ENCODE measurements at regions not wholly inside any gene's neighbourhood (a gene's known extent, or its start where the extent isn't known, plus 50 kb on each side); places are given as distances from the start of the nearest gene placed in this dataset.

- CTCF ChIA-PET: no interaction called here
- H3K9me3 ChIP-seq (ENCODE audit: control insufficient read depth, insufficient read depth, low read depth, low read length): no peaks in the 10 kb centered on the region
- H3K36me3 ChIP-seq (ENCODE audit: control insufficient read depth in 2 of 2, insufficient read depth in 1 of 2, low read length in 2 of 2): no peaks in the 10 kb centered on the region
- H3K4me1 ChIP-seq (ENCODE audit: control insufficient read depth, insufficient read depth, low read length): no peaks in the 10 kb centered on the region
- H3K4me3 ChIP-seq (ENCODE audit: low read depth, low read length): no peak overlapping the region
- POLR2A ChIA-PET: no interaction called here
- TF ChIP-seq PRDM6 (tag by site-specific recombination; IDR thresholded peaks at IDR 0.05): no peak
- no peak for TF ChIP-seq ZNF155 (tag by site-specific recombination; IDR thresholded peaks at IDR 0.05)
- TF ChIP-seq SALL2 (tag by site-specific recombination; IDR thresholded peaks at IDR 0.05; ENCODE audit: borderline replicate concordance): no peak
- no peak overlapping the region for H3K27ac ChIP-seq (ENCODE audit: extremely low read depth, low read depth, low read length)
Observed at GRCh38 chr2:22037274-22037673, 913.5 kb downstream of the TDRD15 start.

GRCh38 chr2:22043784-22044183 is 920.0 kb downstream of the TDRD15 start:
- POLR2A ChIA-PET: no interaction called here
- H3K27ac ChIP-seq (ENCODE audit: extremely low read depth, low read depth, low read length): no peak overlapping the region

More at GRCh38 chr2:22043784-22044183, 920.0 kb downstream of the TDRD15 start:
- Histone ChIP-seq H3K36me3 (ENCODE audit: control insufficient read depth in 2 of 2, insufficient read depth in 1 of 2, low read length in 2 of 2) (no peaks in the 10 kb centered on the region), H3K9me3 (ENCODE audit: control insufficient read depth, insufficient read depth, low read depth, low read length) (no peaks in the 10 kb centered on the region), H3K4me1 (ENCODE audit: control insufficient read depth, insufficient read depth, low read length) (no peaks in the 10 kb centered on the region), H3K4me3 (ENCODE audit: low read depth, low read length) (no peak overlapping the region)
- no peak for TF ChIP-seq ZNF571 (tag by site-specific recombination; IDR thresholded peaks at IDR 0.05)
- no peak for TF ChIP-seq ZFP3 (tag by site-specific recombination; IDR thresholded peaks at IDR 0.05; ENCODE audit: low read depth)
- no peak for TF ChIP-seq ZNF501 (tag by site-specific recombination; IDR thresholded peaks at IDR 0.05)
- no peak for TF ChIP-seq TSHZ1 (tag by site-specific recombination; IDR thresholded peaks at IDR 0.05; ENCODE audit: borderline replicate concordance)
- TF ChIP-seq ZNF350 (tag by site-specific recombination; IDR thresholded peaks at IDR 0.05): no peak
- no peak for TF ChIP-seq ZNF670 (tag by site-specific recombination; IDR thresholded peaks at IDR 0.05; ENCODE audit: low read depth)
- no peak for TF ChIP-seq ZBTB49 (tag by site-specific recombination; IDR thresholded peaks at IDR 0.05; ENCODE audit: low read depth)
- TF ChIP-seq GLIS1 (tag by site-specific recombination; IDR thresholded peaks at IDR 0.05): no peak
- TF ChIP-seq KLF16 (tag by site-specific recombination; IDR thresholded peaks at IDR 0.05): no peak
- TF ChIP-seq ZNF629 (tag by site-specific recombination; IDR thresholded peaks at IDR 0.05): no peak
- TF ChIP-seq ZNF692 (tag by site-specific recombination; IDR thresholded peaks at IDR 0.05): no peak
- TF ChIP-seq ZNF843 (tag by site-specific recombination; IDR thresholded peaks at IDR 0.05): no peak
- TF ChIP-seq SP3 (tag by site-specific recombination; IDR thresholded peaks at IDR 0.05): no peak
- TF ChIP-seq SCRT2 (tag by site-specific recombination; IDR thresholded peaks at IDR 0.05): no peak
- no peak for TF ChIP-seq ZNF354C (tag by site-specific recombination; IDR thresholded peaks at IDR 0.05; ENCODE audit: borderline replicate concordance, low read depth)
- no peak for TF ChIP-seq OSR2 (tag by site-specific recombination; IDR thresholded peaks at IDR 0.05)
- TF ChIP-seq ZNF138 (tag by site-specific recombination; IDR thresholded peaks at IDR 0.05; ENCODE audit: borderline replicate concordance): no peak
- TF ChIP-seq BCL11B (tag by site-specific recombination; IDR thresholded peaks at IDR 0.05; ENCODE audit: low read depth): no peak
- CTCF ChIA-PET: no interaction called here

All from HEK293 (cell line).